Globus pallidus (tissue), 1 donor: ENCODE measurements at regions not wholly inside any gene's neighbourhood (a gene's known extent, or its start where the extent isn't known, plus 50 kb on each side); places are given as distances from the start of the nearest gene placed in this dataset.

Experiments used
- DNase-seq: peaks from one replicate; pipeline ENCODE4 v3.0.0-alpha.2; 2015; ENCODE audit warnings: low spot score

DNA sequence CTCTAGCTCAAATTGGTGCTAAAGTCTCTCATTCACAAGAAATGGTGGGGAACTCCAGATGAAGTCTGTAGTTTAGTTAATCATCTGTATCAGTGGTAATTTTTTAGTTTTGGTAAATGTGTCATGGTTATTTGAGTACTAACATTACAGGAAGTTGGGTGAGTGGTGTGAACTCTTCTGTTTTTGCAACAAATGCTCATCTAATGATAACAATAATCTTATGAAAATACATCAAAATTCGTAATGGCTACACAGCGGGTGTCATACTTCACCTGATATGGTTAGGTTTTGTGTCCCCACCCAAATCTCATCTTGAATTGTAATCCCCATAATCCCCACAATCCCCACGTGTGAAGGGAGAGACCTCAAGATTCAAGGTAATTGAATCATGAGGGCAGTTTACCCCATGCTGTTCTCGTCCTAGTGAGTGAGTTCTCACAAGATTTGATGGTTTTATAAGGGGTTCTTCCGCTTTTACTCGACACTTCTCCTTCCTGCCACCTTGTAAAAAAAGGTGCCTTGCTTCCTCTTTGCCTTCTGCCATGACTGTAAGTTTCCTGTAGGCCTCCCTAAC lies 209.3 kb upstream of the FOXN3 start:
- DNase-seq: no peak

DNA sequence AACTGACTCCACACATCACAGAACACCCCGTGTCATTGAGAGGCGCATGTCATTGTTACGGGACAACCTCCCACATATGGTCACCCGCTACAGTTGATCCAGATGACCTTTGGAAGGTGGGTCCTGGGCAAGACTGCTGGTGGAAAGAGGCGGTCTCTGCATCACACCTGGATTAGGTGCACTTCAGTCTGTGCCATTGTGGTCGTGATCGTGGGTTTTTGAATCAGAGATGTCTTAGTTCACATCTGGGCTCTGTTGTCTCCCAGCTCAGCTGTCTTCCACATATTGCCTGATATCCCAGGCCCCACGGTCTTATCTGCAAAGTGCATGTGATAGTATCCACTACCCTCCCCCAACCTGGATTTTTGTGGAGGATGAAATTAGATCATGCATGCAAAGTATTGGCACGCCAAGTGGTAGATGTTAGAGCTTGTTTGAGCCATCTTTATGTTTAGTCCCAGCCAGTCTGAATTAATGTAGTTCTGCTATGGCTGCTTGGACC lies 208.7 kb upstream of the FOXN3 start:
- DNase-seq: no peak

- peak; percentile 42 for DNase-seq
Measured at GRCh38 chr14:89625244-89625713, 208.2 kb upstream of the FOXN3 start.

- DNase-seq: peak; percentile 39
Measured at GRCh38 chr14:89624500-89625156, 207.6 kb upstream of the FOXN3 start.

DNA sequence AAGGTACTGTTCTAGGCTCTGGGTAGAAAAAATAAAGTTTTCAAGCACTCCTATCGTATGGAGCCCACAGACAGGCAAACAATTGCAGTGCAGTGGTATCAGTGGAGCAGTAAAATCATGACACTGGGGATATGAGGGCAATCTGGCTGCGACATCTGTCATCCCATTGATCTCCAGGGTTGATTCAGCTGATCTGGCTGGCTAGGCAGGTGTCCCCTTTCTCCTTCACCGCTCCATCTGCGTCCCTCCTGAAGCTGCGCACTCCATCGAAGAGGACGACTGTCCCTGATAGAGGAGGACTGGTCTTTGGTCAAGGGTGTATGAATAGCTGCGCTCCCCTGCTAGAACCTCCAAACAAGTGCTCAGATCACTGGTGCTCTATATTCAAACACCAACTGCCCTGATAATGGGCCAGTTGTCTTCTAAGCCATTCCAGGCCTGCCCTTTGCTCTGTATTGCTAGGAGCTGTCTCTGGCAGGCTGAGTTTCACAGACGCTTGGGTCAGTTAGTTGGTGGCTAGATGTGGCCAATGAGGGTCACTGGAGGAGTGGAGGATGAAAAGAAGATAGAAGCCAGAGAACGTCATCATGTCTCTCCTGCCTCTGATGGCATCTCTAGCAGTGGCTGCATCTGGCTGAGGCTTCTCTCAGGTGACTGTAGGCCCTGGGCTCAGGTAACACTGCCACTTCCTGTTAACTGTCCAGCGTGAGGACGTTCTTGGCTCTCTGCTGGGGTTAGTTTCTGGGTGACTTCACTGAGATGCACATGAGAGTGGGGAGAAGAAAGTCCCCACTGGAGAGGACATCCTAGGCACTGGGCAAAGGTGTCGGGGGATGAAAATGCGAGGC lies 205.0 kb upstream of the FOXN3 start:
- DNase-seq: no peak

DNA sequence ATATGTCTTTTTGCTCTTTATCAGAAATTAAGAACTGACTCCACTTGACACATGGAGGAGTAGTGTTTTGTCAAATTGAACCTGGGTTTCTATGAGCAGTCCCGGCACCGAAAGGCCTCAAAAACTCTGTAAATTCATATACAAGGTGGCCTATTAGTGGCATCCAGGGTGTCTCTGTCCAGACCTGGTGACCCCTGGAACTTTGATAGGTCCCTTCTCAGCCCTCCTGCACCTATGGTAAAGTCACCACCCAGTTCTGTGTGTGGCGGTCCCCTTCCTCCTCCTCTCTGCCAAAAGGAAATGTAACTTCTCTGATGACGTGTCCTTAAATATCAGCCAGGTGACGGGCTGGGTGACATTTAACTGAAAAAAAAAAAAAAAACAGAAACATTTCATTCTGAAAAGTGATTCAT lies 204.0 kb upstream of the FOXN3 start:
- no peak for DNase-seq

GRCh38 chr14:89620436-89620835 lies 203.4 kb upstream of the FOXN3 start:
- no peak for DNase-seq

GRCh38 chr14:89619596-89619995 lies 202.6 kb upstream of the FOXN3 start:
- DNase-seq: no peak

DNA sequence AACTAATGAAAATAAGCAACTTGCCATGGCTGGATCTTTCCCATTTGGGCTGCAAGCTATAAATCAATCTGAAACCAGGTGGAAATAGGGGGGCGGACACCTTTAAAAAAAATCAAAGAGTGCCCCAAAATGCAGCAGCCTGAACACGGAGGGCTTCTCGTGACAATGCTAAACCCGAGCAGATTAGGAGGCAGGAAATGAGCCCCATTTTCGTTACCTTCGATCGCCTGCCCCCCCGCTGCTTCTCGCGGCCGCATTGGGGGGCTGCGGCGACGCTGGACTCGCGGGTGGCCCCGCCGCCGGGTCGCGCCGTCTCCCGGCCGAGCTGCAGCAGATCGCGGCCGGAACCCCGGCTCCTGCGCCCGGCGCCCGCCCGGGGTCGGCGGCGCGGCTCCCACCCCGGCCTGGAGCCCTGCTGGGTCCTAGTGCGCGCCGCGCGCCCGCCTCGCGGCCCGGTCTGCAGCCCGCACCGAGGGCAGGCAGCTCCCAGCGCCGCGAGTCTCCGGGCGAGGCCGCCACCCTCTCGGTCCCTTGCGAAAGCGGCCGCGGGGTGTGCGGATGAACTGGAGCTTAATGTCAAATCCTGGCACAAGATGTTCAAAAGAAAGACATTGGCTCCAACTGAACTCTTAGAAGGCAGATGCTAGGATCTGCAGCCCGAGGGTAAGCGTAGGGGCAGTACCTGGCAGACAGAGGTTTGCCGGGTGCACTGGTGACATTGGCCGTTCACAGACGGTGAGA lies 201.9 kb upstream of the FOXN3 start:
- peak; percentile 65 for DNase-seq

DNA sequence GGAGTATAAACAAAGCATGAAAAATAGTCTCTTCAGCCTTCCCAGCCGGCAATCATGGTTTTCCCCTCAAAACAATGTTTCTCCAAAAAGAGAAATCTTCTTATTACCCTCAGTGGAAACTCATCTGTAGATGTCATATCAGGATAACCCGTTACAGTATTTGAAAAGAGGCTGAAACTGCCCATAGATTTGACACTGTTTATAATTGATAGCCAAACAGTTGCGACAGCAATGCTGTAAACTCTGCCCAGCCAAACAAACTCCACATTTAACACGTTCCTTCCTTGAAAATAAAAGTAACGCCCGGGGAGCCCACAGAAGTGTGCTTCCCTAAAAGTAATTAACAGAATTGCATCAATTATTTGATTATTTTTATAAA lies 201.3 kb upstream of the FOXN3 start:
- peak; percentile 54 for DNase-seq

DNA sequence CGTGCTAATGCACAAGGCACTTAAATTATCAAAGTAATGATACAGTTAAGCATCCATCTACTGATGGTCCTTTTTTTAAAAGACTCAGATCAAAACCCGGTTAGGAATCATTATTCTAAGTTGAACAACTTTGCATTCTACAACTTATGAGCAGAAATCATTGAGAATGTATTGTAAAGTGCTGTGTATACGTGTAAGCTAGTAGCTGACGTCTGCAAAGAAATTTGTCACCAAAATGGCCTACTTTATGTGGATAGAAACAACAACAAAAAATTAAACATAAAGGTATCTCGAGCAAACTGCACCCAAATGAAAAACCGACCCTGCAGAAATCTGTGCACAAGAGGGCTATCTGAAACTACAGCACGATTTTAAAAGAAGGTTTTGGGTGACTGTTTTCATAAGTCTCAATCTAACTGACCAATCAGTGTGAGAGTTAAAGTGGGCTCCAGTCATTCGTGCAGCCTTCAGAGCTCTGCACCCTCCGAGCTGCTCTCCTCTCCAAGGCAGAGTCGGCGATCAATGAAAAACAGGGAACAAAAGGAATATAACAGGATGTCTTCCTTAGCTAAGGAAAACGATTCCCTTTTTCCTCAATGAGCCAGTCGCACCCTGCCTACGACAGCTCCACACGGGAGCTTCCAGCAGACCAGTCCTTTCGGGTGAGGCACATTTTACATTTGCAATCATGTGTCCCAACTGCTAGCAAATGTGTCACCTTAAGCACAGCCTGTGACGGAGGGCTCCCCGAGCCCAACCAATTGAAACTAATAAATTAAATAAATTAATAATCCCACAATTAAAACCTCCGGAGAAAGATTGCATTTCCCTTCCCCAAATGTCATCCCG lies 200.7 kb upstream of the FOXN3 start:
- peak; percentile 64 for DNase-seq

DNA sequence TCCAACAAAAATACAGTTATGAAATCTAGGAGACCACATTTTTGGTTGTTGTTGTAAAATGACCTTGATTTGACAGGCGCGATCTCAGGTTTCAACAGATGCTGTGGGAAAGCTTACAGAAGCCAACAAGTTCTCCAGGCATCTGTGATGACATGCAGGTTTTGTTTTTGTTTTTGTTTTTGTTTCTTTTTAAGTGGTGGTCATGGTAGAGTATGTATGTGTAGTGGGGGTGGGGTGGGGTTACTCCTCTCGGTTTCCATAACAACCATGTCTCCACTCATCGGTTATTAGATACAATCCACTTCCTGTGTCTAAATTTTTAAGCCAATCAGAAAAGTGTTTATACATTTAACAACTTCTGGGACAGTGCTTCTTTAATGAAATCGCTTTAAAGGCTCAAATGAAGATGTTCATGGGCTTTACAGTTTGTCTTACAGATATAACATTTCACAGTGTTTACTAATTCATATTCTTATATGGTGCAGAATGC lies 199.9 kb upstream of the FOXN3 start:
- peak; percentile 31 for DNase-seq

- no peak for DNase-seq
Measured at GRCh38 chr14:89616425-89616824, 199.4 kb upstream of the FOXN3 start.

DNA sequence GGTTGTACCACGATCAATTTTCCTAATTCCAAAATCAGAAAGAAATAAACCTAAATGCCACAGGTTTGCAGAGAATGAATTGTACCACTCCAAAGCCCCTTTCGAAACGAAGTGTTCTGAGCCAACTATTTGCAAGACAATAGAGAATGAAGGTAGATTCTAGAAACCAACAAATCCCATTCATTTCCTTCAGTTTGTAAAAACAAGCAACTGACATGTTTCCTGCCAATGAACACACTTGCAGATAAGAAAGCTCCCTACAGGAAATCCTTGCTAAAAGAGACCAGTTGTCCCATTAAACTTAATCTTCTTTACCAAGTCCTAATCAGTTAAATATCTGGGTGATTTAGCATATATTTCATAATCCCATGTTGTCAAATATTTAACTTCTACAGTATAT lies 198.4 kb upstream of the FOXN3 start:
- DNase-seq: no peak

DNA sequence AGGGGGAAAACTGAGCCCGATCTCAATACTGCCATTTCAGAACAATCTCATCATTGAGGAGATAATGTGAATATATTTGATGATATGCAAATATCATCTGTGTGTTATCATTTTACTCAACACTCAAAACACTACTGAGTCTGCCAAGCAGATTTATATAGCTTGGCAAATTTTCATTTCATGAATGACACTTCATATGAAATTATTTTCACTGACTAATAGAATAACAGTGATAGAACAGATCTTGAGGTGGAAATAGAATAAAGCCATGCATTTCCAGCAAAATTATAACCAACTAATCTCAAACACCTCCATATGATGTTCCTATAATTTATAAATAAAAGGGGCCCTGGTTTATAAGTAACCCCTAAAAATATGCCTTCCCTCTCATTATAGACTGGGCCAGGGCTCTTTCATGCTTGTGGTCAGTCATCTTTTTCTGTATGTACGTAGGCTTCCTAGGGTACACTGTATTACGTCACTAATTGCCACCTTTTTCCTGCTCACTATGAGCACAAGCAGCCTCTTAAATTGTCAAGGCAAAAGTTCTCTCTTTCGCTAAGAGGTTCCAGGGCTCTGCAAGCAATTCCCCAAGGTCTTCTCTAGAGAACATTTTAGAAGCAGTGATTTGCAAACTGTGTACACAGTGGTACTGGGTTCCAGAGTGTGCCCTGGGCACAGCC lies 197.1 kb upstream of the FOXN3 start:
- DNase-seq: no peak

DNA sequence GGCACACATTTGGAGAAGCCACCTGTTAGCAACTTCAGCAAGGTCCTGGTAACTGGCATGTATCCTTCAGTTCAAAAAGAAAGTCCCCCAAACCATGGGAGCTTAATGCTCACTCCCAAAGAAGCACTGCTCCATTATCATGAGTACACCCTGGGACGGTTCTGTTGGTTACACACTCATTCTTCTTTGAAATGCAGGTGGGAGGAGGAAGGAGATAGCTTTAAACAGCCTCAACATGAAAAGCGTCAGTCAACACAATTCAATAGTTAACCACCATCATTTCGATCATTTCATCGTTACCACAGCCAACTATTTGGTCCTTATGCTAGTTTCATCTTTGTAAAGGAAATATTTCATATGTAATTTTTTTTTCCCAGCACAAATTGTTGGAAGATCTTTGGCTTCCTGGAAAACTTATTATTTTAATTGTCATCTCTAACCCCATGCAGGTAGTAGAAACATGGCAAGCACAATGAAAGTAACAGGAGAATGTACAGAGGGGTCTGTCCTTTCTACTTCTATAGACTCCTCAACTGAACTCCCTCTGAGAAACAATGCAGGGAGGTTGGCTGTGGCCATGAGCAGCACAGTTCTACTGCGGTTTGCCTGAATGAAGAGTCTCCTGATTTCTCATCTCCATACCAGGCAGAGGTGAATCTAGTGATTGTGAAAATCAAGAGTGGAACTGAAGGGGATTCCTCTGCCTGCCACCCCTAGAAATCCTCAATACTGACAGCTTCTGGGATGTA lies 196.4 kb upstream of the FOXN3 start:
- no peak for DNase-seq

- no peak for DNase-seq
Measured at GRCh38 chr14:89609500-89610100, 192.6 kb upstream of the FOXN3 start.

GRCh38 chr14:89607453-89607852 lies 190.4 kb upstream of the FOXN3 start:
- no peak for DNase-seq

DNA sequence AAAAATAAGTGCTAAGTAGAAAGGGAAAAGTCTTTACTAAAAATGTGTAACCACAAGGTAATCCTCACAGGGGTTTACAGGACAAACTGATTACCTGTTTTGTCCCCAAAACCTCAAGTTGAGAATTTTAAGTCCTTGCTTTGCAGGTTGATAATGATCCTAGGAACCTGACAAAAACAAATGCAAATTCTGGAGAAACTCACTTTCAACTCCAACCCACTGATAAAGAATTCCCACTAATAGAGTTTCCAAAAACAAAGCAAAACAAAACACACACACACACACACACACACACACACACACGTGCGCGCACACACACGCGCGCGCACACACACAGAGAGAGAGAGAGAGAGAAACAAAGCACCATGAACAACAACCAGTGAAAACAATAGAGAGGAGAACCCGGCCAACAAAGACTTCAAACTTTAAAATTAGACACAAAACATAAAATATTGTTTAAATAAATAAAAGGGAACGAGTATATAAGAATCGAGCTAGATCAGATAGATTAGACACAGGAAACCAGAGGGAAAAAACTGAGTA lies 187.0 kb upstream of the FOXN3 start:
- DNase-seq: no peak
